Activated gamma-delta T cell treated with anti-CD3 and anti-CD28 coated beads, Interleukin-2, amount 50 U/mL, for 16 hours (primary cell): ENCODE measurements at regions not wholly inside any gene's neighbourhood (a gene's known extent, or its start where the extent isn't known, plus 50 kb on each side); places are given as distances from the start of the nearest gene placed in this dataset.
"Not testable (repeated sequence)": the region's sequence is repeated elsewhere in the genome, so short reads cannot be mapped to it uniquely, and the experiment has no call there.

ENCODE experiments used
- DNase-seq: peaks from one replicate; pipeline ENCODE4 v3.0.0-alpha.2; 2020; ENCODE audit warnings: low read depth

- no peak for DNase-seq
Measured at GRCh38 chr3:139202226-139202958, 141.4 kb upstream of the MRPS22 start.

- no peak for DNase-seq
Measured at GRCh38 chr3:139202959-139203349, 140.9 kb upstream of the MRPS22 start.

GRCh38 chr3:139203752-139204151, 140.1 kb upstream of the MRPS22 start:
- DNase-seq: no peak

GRCh38 chr3:139204728-139205127, 139.1 kb upstream of the MRPS22 start:
- DNase-seq: no peak

- DNase-seq: no peak
Measured at GRCh38 chr3:139213936-139214335, 129.9 kb upstream of the MRPS22 start.

GRCh38 chr3:139216958-139217357, 126.9 kb upstream of the MRPS22 start:
- no peak for DNase-seq

GRCh38 chr3:139217633-139218032, 126.2 kb upstream of the MRPS22 start:
- DNase-seq: no peak

- DNase-seq: no peak
Measured at GRCh38 chr3:139218046-139218445, 125.8 kb upstream of the MRPS22 start.

- DNase-seq: no peak
Measured at GRCh38 chr3:139219463-139219862, 124.4 kb upstream of the MRPS22 start.

GRCh38 chr3:139222100-139222657, 121.6 kb upstream of the MRPS22 start:
- no peak for DNase-seq

GRCh38 chr3:139225548-139225947, 118.3 kb upstream of the MRPS22 start:
- no peak for DNase-seq

GRCh38 chr3:139226731-139227130, 117.1 kb upstream of the MRPS22 start:
- no peak for DNase-seq

GRCh38 chr3:139227165-139227564, 116.7 kb upstream of the MRPS22 start:
- no peak for DNase-seq

- no peak for DNase-seq
Measured at GRCh38 chr3:139227827-139228226, 116.0 kb upstream of the MRPS22 start.

- no peak for DNase-seq
Measured at GRCh38 chr3:139230391-139230790, 113.4 kb upstream of the MRPS22 start.

GRCh38 chr3:139231555-139232281, 112.1 kb upstream of the MRPS22 start:
- DNase-seq: no peak

- DNase-seq: not testable (repeated sequence)
Measured at GRCh38 chr3:139232341-139232740, 111.5 kb upstream of the MRPS22 start.

GRCh38 chr3:139234491-139234890, 109.3 kb upstream of the MRPS22 start:
- DNase-seq: no peak

- DNase-seq: no peak
Measured at GRCh38 chr3:139235192-139235591, 108.6 kb upstream of the MRPS22 start.

- no peak for DNase-seq
Measured at GRCh38 chr3:139236336-139236735, 107.5 kb upstream of the MRPS22 start.

GRCh38 chr3:139238281-139239030, 105.4 kb upstream of the MRPS22 start:
- DNase-seq: no peak

- DNase-seq: no peak
Measured at GRCh38 chr3:139239550-139239949, 104.3 kb upstream of the MRPS22 start.

- no peak for DNase-seq
Measured at GRCh38 chr3:139241783-139242182, 102.0 kb upstream of the MRPS22 start.
